Activated naive CD4-positive, alpha-beta T cell treated with anti-CD3 and anti-CD28 coated beads, Interleukin-2, amount 50 U/mL, for 72 hours (primary cell): ENCODE measurements at regions not wholly inside any gene's neighbourhood (a gene's known extent, or its start where the extent isn't known, plus 50 kb on each side); places are given as distances from the start of the nearest gene placed in this dataset.

Source experiments
- ATAC-seq, 2 donors: fragments of 150-1000 bp; cut with Tn5 transposase; 2 replicates each; pipeline ENCODE4 v1.10.0; 2021; ENCODE audit warnings: mild to moderate bottlenecking in 2 of 2, moderate library complexity in 2 of 2
- DNase-seq, 2 donors: peaks; one replicate each; pipeline ENCODE4 v3.0.0; 2021 to 2022; ENCODE audit warnings: low spot score in 2 of 2
- H3K27ac Mint-ChIP-seq, 2 donors: one replicate each; pipeline ENCODE4 v1.8.0; 2022; ENCODE audit warnings: mild to moderate bottlenecking in 2 of 2, mixed read lengths in 2 of 2
- H3K36me3 Mint-ChIP-seq, 2 donors: one replicate each; pipeline ENCODE4 v1.8.0; 2022; ENCODE audit warnings: mixed read lengths in 2 of 2
- H3K9me3 Mint-ChIP-seq, 2 donors: one replicate each; pipeline ENCODE4 v1.8.0; 2022; ENCODE audit warnings: mixed read lengths in 2 of 2

- no peaks in the 10 kb centered on the region for H3K36me3 Mint-ChIP-seq
- ATAC-seq (no peak), DNase-seq (no peak)
Measured at GRCh38 chr3:152713989-152714388, 120.9 kb upstream of the P2RY1 start.

GRCh38 chr3:152714507-152714906, 120.4 kb upstream of the P2RY1 start:
- DNase-seq (no peak), ATAC-seq (no peak)
- Mint-ChIP-seq H3K9me3 (no peaks in the 10 kb centered on the region), H3K36me3 (no peaks in the 10 kb centered on the region), H3K27ac (no peak overlapping the region)

More at GRCh38 chr3:152713989-152714388, 120.9 kb upstream of the P2RY1 start:
- Mint-ChIP-seq H3K9me3 (no peaks in the 10 kb centered on the region), H3K27ac (no peak overlapping the region)

- no peak overlapping the region for H3K27ac Mint-ChIP-seq
- no peaks in the 10 kb centered on the region for H3K9me3 Mint-ChIP-seq
- DNase-seq: no peak
- ATAC-seq: no peak
- no peaks in the 10 kb centered on the region for H3K36me3 Mint-ChIP-seq
Measured at GRCh38 chr3:152717252-152717651, 117.7 kb upstream of the P2RY1 start.

- ATAC-seq (no peak), DNase-seq (no peak)
- H3K36me3 Mint-ChIP-seq: no peaks in the 10 kb centered on the region
- H3K9me3 Mint-ChIP-seq: no peaks in the 10 kb centered on the region
- H3K27ac Mint-ChIP-seq: no peak overlapping the region
Measured at GRCh38 chr3:152718810-152719209, 116.1 kb upstream of the P2RY1 start.

GRCh38 chr3:152719264-152719663, 115.7 kb upstream of the P2RY1 start:
- Mint-ChIP-seq H3K9me3 (no peaks in the 10 kb centered on the region), H3K27ac (no peak overlapping the region), H3K36me3 (no peaks in the 10 kb centered on the region)
- DNase-seq (no peak), ATAC-seq (no peak)

- peaks cover under 1 to 1% of the 10 kb centered on the region in 2 donors for H3K9me3 Mint-ChIP-seq
- H3K27ac Mint-ChIP-seq: no peak overlapping the region
- H3K36me3 Mint-ChIP-seq: no peaks in the 10 kb centered on the region
- ATAC-seq: no peak
- no peak for DNase-seq
Measured at GRCh38 chr3:152720951-152721718, 113.8 kb upstream of the P2RY1 start.

- no peak for ATAC-seq
- Mint-ChIP-seq H3K9me3 (peaks cover 4 to 5% of the 10 kb centered on the region in 2 donors), H3K36me3 (no peaks in the 10 kb centered on the region), H3K27ac (no peak overlapping the region)
- no peak for DNase-seq
Measured at GRCh38 chr3:152724270-152724669, 110.7 kb upstream of the P2RY1 start.

GRCh38 chr3:152728231-152728980, 106.5 kb upstream of the P2RY1 start:
- H3K9me3 Mint-ChIP-seq: peaks cover 4 to 5% of the 10 kb centered on the region in 2 donors
- no peaks in the 10 kb centered on the region for H3K36me3 Mint-ChIP-seq
- ATAC-seq: no peak
- no peak for DNase-seq
- no peak overlapping the region for H3K27ac Mint-ChIP-seq

GRCh38 chr3:152729906-152730305, 105.0 kb upstream of the P2RY1 start:
- no peaks in the 10 kb centered on the region for H3K36me3 Mint-ChIP-seq
- H3K9me3 Mint-ChIP-seq: peaks cover 4 to 5% of the 10 kb centered on the region in 2 donors
- DNase-seq (no peak), ATAC-seq (peak in 1 of 2 donors; percentile 44)
- no peak overlapping the region for H3K27ac Mint-ChIP-seq

- no peak overlapping the region for H3K27ac Mint-ChIP-seq
- no peaks in the 10 kb centered on the region for H3K9me3 Mint-ChIP-seq
- DNase-seq (no peak), ATAC-seq (no peak)
- no peaks in the 10 kb centered on the region for H3K36me3 Mint-ChIP-seq
Measured at GRCh38 chr3:152731511-152731910, 103.4 kb upstream of the P2RY1 start.

- Mint-ChIP-seq H3K36me3 (no peaks in the 10 kb centered on the region), H3K9me3 (no peaks in the 10 kb centered on the region), H3K27ac (no peak overlapping the region)
- no peak for ATAC-seq
- no peak for DNase-seq
Measured at GRCh38 chr3:152733584-152734119, 101.3 kb upstream of the P2RY1 start.

- ATAC-seq (peak; percentile 81 to 86), DNase-seq (no peak)
- Mint-ChIP-seq H3K27ac (no peak overlapping the region), H3K9me3 (no peaks in the 10 kb centered on the region), H3K36me3 (no peaks in the 10 kb centered on the region)
Measured at GRCh38 chr3:152737021-152737908, 97.7 kb upstream of the P2RY1 start.

- ATAC-seq (no peak), DNase-seq (no peak)
Measured at GRCh38 chr3:152738656-152739055, 96.3 kb upstream of the P2RY1 start.

GRCh38 chr3:152742368-152743347, 92.3 kb upstream of the P2RY1 start:
- DNase-seq (no peak), ATAC-seq (no peak)
- Mint-ChIP-seq H3K9me3 (peaks cover 0 to 5% of the 10 kb centered on the region in 2 donors), H3K36me3 (no peaks in the 10 kb centered on the region), H3K27ac (no peak overlapping the region)

More at GRCh38 chr3:152738656-152739055, 96.3 kb upstream of the P2RY1 start:
- Mint-ChIP-seq H3K9me3 (no peaks in the 10 kb centered on the region), H3K27ac (no peak overlapping the region), H3K36me3 (no peaks in the 10 kb centered on the region)

GRCh38 chr3:152745646-152746045, 89.3 kb upstream of the P2RY1 start:
- no peak for ATAC-seq
- no peak for DNase-seq
- peaks cover 0 to 5% of the 10 kb centered on the region in 2 donors for H3K9me3 Mint-ChIP-seq
- no peak overlapping the region for H3K27ac Mint-ChIP-seq
- no peaks in the 10 kb centered on the region for H3K36me3 Mint-ChIP-seq

GRCh38 chr3:152754303-152754702, 80.6 kb upstream of the P2RY1 start:
- H3K27ac Mint-ChIP-seq: no peak overlapping the region
- DNase-seq (no peak), ATAC-seq (no peak)
- no peaks in the 10 kb centered on the region for H3K9me3 Mint-ChIP-seq
- no peaks in the 10 kb centered on the region for H3K36me3 Mint-ChIP-seq
